GM19467 (cell line): ENCODE measurements at regions not wholly inside any gene's neighbourhood (a gene's known extent, or its start where the extent isn't known, plus 50 kb on each side); places are given as distances from the start of the nearest gene placed in this dataset.
"Not testable (repeated sequence)": the region's sequence is repeated elsewhere in the genome, so short reads cannot be mapped to it uniquely, and the experiment has no call there.

Experiments
- ATAC-seq: cut with Tn5 transposase; IDR thresholded peaks from one replicate; pipeline ENCODE4 v1.9.1; 2021; ENCODE audit warnings: mild to moderate bottlenecking, moderate library complexity; ENCODE audit not compliant: unreplicated experiment

DNA sequence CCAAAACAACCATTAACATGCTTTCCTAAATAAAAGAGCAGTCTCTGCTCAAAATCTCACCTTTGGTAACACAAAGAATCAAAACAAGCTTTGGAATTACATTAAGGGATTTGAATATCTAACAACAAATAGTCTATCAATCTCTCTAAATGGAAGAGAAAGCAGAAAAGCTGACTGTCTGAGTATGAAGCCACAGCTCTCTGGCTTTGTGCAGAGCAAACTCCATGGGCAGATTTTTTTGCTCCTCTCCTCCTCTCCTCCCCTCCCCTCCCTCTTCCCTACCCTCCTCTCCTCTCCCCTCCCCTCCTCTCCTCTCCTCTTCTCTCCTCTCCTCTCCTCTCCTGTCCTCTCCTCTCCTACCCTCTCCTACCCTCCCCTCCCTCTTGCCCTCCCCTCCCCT lies 329.5 kb upstream of the ETAA1 start:
- ATAC-seq, result no peak

DNA sequence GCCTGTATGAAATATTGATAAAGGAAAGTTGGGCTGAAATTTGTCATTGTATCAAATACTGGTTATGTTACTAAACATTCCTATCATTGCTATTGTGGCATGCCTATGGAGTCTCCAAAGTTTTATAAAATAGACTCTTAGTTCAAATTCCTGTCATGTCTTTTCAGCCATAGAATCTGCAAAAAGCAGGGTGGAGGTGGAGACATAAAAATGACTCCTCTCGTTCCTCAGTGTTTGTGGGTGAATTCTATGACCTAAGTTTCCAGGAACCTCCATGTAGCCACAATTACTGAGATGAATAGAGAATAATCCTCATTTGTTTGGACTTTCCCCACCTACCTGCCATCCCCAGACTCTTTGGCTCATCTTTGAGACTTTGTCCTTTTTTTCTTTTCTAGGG lies 326.3 kb upstream of the ETAA1 start:
- ATAC-seq, result no peak

DNA sequence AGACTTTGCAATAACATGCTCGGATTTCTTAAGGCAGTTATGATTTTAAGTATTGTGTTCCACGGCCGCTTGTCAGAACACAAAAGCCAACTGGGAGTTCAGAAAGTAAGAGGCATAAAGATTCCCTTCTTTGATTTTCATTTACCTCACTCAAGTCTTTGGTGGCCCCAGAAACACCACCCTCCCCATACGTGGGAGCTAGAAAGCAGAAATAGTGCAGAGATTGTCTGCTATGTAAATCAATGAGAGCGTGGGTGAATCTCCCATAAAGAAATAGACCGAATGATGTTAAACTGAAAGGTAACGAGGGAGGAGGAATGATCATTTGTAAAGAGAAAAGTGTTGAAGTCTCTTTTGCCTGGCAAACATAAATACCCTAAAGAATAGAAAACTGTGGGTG lies 322.1 kb upstream of the ETAA1 start:
- no peak for ATAC-seq

DNA sequence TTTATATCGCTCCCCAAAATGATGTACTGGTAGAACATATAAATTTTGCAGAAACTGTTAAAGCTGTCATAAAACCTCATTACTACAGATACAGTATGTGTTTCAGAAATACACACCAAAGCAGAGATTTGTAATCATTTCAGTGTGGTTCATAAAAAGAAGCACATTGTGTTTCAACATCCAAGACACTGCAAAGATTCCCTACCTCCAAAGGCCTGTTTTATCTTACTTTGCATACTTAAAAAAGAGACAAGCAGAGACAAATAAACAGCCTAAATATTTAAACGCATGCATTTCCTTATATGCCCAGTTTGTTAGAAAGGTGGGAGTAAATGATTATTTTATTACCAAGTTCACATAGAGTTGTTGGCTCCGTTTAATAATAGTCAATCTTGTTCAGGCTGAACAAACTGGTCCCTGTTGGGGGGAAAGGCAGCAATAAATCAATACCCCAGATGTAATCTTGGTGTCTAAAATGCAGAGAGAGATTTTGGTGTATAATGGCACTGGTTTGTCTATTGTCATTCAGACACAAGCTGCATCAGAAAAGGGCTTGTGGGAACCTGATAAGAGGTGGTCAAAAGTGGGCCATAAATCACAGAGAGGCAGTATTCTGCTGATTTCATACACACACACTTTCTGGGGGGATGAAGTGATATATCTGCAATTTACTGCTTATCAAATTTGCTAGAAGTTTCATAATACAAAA lies 321.4 kb upstream of the ETAA1 start:
- ATAC-seq, result no peak

DNA sequence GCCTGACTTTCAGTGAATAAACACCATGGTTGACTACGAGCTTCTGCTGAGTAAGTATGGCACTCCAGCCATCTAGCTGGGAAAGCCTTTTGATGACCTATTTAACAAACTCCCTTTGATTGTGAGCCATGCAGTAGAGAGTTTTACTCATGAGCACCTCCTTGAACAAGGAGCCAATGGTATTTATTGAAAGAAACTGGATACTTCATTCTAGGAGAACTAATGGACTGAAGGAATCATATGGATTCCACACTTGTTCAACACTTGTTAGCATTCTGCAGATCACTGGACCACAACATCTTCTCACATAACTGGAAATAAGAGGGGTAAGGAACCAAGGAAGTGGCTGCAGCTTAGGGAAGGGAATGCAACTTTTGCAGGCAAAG lies 320.9 kb upstream of the ETAA1 start:
- no peak for ATAC-seq

DNA sequence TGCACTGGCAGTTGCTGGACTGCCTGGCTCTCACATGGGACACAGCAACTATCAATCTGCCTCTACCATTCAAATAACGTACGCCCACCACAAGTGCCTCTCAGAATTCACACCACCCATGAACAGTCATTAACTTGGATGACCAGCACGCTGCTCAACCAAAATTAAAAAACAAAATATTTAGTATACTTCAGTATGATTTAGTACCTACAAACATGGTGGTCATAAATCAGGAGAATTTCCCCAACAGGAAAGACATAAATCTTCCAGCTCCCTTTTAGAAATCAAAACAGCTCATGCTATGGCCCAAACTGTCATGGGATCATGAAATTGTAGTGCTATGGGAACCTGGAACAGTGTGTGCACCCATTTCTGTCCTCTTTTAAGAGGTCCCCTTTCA lies 317.4 kb upstream of the ETAA1 start:
- no peak for ATAC-seq

DNA sequence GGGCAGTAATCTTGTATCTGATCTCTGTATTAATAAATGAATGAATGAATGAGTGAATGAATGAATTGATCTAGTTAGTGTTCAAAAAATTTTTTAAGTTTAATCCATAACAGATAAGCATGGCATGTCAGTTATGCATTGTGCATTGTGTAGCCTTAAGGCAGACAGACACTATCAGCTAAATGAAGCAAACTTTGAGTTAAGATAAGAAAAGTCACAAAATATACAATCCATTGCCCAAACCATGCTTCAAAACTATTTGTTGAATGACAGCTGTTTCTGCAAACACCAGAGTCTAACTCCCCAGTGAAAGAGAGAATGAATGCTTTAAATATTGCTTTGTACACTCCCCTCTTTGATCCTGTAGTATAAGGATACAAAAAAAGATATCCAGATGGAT lies 314.3 kb upstream of the ETAA1 start:
- no peak for ATAC-seq

DNA sequence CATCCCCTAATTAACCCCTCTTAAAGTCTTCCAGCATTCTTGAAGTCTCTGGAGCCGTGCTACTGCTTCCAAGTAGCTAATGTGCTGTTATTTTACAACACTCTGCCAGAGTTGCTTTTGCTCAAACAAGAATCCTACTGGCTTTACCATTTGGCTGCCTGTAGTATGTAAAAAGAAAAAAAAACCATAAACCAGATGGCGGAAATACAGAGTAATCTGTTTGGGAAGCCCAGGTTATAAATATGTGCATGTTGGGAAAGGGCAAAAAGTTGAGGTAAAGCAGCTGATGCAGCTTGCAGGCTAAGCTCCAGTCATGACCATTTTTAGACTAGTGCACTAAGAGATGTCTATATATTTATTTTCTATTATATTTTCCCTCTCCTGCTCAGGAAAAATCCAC lies 313.2 kb upstream of the ETAA1 start:
- no peak for ATAC-seq

DNA sequence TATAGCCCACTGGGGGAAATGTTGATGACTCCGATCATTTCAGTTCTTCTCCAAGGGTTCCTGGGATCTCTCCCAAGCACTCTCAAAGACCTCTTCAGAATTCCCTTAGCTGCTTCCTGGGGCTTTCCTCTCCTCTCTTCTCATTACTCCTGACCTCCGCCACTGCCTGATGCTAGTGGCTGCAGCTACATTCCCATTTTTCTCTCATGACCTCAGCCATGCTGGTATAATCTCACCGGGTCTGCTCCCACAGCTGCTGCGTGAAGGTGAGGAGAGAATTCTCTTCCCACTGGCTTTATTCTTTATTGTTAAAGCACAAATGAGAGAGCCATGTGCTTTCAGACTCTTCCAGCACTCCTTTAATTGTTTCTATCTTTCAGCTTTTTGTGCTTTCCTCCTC lies 312.0 kb upstream of the ETAA1 start:
- no peak for ATAC-seq

DNA sequence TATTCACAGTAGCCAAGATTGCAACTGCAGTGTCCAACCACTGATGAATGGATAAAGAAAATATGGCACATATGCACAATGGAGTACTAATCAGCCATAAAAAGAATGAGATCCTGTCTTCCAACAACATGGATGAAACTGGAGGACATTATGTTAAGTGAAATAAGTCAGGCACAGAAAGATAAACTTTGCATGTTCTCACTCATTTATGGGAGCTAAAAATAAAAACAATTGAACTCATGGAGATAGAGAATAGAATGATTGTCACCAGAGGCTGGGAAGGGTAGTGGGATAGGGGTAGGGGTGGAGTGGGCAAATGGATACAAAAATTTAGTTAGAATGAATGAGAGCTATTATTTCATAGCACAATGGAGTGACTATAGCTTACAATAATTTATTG lies 305.5 kb upstream of the ETAA1 start:
- ATAC-seq, result no peak

DNA sequence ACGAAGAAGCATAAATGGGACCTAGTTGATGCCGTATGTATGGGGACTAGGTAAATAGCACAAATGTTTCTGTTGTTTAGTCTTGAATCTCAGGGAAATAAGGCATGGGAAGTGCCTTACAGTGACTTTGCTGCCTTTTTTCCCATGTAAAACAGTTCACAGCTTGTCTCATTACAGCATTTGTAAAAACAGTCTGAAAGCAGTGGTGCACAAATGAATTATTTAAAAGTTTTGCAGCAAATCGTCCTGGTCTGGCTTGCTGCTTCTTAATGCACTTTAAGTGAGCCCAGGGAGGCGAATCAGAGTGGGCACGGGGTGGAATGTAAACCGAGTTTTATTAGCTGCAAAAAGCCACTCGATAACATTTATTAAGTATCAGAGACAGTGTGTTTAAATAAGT lies 302.0 kb upstream of the ETAA1 start:
- ATAC-seq, result no peak

DNA sequence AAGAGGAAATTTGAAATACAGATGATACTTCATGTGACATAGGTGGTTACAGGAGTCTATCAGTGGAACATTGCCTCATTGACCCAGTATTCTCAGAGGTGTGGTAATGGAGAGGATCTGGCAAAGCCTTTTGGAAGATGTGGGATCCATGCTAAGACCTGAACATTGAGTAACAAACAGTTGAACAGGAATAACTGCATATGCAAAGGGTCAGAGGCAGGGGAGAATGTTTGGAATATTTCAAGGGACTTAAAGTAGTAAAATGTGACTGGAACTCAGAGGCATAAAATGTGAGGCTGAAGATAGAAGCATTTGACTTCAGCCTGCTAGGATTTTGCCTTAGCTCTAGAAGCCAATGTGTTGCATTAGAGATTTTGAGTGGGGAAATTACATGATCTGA lies 300.2 kb upstream of the ETAA1 start:
- no peak for ATAC-seq

DNA sequence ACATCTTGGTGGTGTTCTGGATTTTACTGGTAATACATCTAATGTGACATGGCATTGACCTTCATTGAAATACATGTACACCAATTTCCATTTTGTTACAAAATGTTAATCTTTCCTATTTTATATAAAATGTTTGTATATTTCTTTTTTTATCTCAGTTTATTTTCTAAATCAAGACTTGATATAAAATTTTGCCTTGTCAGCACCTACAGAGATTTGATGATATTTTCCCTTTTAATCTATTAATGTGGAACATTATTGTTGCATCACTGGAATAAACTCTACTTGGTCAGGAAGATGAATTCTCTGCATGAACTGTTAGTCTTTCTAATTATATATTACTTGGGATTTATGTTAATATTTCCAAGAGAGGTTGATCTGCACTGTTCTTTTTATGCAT lies 294.0 kb upstream of the ETAA1 start:
- no peak for ATAC-seq

DNA sequence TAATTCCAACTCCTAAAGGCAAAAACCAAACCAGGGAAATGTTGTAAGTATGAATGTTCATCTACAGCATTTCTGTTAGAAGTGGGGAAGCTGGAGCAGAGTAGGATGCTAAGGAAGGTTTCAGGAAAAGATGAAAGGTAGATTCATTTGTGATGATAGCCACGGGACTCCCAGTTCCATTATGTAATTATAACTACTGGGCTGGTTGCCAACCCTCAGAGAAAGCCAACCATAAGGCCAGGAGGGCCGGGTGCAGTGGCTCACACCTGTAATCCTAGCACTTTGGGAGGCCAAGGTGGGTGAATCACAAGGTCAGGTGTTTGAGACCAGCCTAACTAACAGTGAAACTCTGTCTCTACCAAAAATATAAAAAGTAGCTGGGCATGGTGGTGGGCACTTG lies 288.9 kb upstream of the ETAA1 start:
- no peak for ATAC-seq

DNA sequence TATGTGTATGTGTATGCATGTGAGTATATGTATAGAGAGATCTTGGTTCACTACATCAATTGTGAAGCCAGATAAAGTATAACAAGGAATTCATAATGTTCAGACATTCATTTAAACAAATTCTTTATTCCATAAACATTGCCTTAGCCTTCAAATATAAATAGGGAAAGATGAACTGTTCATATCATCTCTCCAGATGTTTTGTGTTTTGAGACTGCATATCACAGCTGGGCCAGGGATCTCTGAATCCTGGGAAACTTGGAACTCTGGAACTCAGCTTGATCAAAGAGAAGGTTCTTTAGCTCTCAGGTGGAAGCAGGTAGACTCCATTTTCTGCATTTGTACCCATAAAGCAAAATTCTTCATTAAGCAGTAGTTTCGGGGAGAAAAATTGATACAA lies 272.6 kb upstream of the ETAA1 start:
- no peak for ATAC-seq

DNA sequence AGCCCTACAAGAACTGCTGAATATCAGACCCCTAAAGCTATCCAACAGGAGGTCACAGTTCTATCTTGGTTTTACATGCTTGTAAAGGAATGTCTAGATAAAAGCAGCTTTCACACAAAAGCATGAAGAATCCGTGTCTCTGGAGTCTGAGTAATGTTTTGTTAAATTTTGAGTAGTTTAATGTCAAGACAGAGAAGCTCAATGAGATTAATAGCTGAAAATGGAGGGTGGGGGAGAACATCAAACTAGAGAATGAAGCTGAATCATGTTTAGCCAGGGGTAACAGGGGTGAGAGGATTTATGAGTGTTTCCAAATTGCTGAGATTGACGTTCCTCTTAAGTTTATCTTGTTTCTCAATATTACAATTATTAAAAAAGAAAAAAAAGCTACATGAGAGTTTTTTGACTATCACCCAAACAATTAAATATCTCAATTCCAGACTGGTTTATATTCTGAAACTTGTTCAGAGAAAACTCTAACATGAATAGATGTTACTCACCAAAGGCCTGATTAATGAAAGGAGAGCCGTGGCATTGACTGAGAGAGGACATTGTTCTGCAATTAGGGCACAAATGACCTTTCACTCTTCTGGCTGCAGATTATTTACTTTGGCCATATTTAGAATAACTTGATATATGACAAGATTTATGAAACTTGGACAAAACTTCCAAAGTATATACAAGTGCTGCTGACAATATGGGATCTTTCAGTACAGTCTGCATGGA lies 266.4 kb upstream of the ETAA1 start:
- no peak for ATAC-seq

DNA sequence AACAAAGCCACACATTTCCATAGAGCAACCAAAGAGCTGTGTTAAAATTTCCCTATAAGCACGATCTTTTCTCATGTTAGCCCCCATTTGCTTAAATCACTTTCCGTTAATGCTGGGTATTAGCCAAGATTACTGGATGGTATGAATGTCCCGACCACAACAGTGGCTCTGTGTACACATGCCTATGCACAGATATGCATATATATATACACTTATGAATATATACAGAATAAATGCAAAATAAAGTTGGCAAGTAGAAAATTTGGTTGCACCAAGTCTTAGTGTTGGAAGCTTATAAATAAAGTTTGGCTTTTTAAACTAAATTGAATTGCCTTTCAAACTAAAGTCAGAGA lies 265.9 kb upstream of the ETAA1 start:
- ATAC-seq, result no peak

DNA sequence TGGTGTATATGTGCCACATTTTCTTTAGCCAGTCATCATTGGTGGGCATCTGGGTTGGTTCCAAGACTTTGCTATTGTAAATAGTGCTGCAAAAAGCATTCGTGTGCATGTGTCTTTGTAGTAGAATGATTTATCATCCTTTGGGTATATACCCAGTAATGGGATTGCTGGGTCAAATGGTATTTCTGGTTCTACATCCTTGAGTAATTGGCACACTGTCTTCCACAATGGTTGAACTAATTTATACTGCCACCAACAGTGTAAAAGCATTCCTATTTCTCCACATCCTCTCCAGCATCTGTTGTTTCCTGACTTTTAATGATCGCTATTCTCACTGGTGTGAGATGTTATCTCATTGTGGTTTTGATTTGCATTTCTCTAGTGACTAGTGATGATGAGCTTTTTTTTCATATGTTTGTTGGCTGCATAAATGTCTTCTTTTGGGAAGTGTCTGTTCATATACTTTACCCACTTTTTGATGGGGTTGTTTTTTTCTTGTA lies 264.6 kb upstream of the ETAA1 start:
- ATAC-seq, result not testable (repeated sequence)

DNA sequence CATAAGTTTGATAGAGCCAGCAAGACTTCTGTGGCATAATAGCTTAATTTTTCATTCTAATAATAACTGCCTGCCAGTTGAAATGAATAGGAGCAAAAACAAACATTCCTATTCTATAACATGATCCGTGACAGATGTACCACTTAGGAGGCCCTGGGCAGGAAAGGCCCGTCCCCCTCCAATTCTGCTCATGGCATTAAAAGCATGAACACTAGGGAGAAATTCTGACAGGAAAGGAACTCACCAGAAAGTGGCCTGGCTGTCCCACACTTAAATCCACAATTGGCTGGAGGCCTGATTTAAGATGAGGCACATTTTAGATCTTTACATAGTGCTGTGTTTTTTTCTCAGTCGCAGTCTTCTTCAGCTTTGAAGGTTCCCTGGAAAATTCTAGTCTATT lies 261.9 kb upstream of the ETAA1 start:
- ATAC-seq, result no peak

DNA sequence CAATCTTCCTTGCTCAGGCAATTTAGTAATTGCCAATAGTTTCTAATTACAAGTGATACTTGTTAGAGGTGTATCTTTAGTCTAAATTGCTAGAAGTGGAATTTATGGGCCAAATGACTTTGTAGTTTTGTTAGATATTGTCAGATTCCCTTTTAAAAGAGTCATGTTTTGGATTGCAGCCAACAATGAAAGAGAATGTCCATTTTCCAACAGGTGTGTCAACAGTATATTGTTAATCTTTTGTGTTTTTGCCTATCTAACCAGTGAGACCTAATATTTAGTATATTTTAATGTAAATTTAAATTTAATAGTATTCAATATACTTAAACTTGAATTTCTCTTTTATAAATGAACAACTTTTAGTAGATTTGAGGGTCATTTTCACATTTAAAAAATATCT lies 259.4 kb upstream of the ETAA1 start:
- ATAC-seq, result no peak

DNA sequence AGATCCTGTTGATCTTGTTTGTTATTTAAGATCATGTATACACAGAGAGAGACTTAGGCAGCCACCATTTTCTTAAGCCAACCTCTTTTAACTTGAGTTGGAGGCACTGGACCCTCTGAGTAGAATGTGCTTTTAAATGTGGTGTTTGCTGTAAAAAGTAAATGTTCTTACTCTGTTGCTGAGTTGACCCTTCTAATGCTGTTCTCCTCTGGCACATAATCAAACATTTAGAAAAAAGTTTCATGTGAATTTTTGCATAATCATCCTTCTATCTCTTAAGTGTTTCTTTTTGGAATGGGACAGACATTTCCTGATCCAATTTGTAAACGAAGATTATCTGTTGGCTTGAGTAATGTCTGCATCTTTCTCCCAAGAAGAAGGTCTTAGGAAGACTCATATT lies 255.1 kb upstream of the ETAA1 start:
- no peak for ATAC-seq

DNA sequence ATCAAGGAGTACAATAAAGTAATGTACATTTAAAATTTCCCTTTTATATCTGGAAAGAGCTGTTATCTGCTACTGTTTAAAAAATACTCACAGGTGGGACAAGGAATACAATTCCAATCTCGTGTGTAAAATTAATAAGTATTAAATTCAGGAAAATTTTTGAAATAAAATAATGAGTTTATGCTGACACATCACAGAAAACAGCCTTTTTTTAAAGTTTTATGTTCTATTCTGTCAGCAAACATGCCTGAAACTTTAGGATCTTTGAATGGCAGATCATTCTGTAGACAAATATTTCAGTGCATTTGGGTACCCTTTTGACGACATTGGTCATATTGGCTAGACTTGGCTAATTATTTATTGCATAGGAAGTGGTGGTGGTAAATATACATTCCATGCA lies 254.4 kb upstream of the ETAA1 start:
- ATAC-seq, result no peak

DNA sequence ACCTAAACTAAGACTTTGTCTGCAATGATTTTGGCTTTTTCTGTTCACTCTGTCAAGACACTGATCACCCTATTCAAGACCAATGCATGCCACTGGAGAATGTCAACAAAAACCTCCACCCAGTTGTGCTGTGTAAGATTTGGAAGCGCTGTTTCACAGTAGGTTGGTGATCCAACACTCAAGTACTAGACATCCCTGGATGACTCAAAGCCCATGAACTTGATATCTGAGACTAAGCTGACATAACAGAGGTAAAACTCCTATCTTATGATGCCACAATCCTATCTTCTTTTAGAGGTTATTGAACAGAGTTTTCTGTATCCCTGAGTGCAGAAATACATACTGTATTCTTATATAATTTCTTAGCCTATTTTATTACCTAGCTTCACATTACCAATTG lies 251.3 kb upstream of the ETAA1 start:
- ATAC-seq, result no peak
